Peyer's patch (tissue), 4 donors: ENCODE measurements at regions not wholly inside any gene's neighbourhood (a gene's known extent, or its start where the extent isn't known, plus 50 kb on each side); places are given as distances from the start of the nearest gene placed in this dataset.
"Not testable (repeated sequence)": the region's sequence is repeated elsewhere in the genome, so short reads cannot be mapped to it uniquely, and the experiment has no call there.

Source experiments
- DNase-seq, 3 donors: peaks; one replicate each; pipeline ENCODE4 v3.0.0-alpha.2; 2017 to 2019
- H3K27ac ChIP-seq, 4 donors: fragments of 200-600 bp; sonication (generic); one replicate each; pipeline ENCODE4 v1.5.1; 2016 to 2019
- H3K27me3 ChIP-seq, 2 donors: fragments of 200-600 bp; sonication (generic); one replicate each; pipeline ENCODE4 v1.5.1; 2019
- H3K36me3 ChIP-seq, 3 donors: fragments of 200-600 bp; sonication (generic); one replicate each; pipeline ENCODE4 v1.5.1; 2016 to 2019
- H3K4me1 ChIP-seq, 4 donors: fragments of 200-600 bp; sonication (generic); one replicate each; pipeline ENCODE4 v1.5.1; 2016 to 2019
- H3K4me3 ChIP-seq, 4 donors: fragments of 200-600 bp; sonication (generic); 1 replicate in 3 of 4; 2 replicates in 1 of 4; pipeline ENCODE4 v1.5.1; 2016 to 2019; ENCODE audit warnings: mild to moderate bottlenecking in 1 of 4
- H3K9me3 ChIP-seq, 4 donors: fragments of 200-600 bp; sonication (generic); one replicate each; pipeline ENCODE4 v1.5.1; 2016 to 2019; ENCODE audit warnings: mild to moderate bottlenecking in 1 of 4
- POLR2A ChIP-seq, 2 donors: fragments of 450-650 bp; IDR thresholded peaks; one replicate each; pipeline ENCODE4 v1.5.1; 2017; ENCODE audit warnings: antibody characterized with exemption in 2 of 2, mild to moderate bottlenecking in 2 of 2, moderate library complexity in 2 of 2
- TF ChIP-seq, protein P1 (sequence below), 6 experiments: fragments of 450-650 bp in 4 of 6; fragments of 200-600 bp in 2 of 6; sonication (generic) in 1 of 6; IDR thresholded peaks; one replicate each; pipeline ENCODE4 v1.5.1; 2017 to 2019; ENCODE audit warnings: antibody characterized with exemption in 6 of 6, mild to moderate bottlenecking in 3 of 6, moderate library complexity in 1 of 6

DNA sequence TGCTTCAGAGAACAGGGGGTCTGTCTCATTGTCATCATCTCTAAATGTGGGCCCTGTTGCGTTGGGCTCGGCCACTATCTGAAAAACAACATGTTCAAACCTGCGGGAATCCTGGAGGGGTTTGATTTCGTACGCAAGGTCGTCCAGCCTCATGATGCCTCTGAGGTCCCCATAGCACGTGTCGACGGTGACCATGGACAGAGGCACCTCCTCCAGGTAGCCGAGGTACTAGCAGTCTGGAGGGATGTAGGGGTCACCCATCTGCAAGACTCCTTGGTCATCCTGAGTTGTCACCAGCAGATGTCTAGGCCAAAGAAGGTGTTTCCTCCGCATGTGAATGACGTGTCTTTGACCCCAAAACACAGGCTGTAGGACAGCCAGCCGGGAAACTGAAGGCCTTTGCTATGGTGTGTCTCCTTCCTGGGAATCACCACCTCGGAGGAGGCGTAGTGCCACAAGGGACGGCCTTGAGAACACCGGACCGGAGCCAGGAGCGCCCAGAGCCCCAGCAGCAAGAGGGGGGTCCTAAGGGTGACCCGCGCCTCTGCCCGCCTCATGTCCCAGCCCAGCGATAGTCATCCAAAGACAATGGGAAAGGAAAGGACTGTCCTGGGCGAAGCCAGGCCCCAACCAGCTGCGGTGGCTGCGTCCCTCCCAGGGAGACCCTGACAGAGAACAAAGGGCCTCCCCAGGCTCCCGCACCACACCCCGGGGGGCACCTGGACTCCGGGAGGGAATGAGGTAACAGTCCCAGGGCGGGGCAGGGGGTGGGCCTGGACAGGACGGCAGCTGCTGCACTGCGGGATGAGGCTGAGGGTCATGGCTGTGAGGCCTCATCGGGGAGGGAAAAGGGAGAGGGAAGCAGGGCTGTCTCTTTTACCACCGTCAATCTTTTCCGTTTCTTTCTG is 445.5 kb downstream of the TMEM121 start:
- no peaks in the 10 kb centered on the region for H3K27me3 ChIP-seq

DNA sequence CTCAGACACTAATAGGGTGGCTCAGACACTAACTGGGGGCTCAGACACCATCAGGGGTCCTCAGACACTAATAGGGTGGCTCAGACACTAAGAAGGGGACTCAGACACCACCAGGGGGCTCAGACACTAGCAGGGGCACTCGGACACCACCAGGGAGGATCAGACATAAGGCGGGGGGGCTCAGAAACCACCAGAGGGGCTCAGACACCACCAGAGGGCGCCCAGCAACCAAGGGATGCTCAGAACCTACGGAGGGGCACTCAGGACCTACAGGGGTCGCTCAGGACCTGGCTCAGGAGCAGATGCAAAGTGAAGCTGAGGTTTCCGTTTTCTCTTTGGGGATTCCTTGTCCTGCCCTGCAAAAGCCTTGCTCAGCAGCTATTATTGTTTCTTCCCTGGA is 448.5 kb downstream of the TMEM121 start:
- Histone ChIP-seq H3K9me3 (no peaks in the 10 kb centered on the region), H3K4me1 (no peaks in the 10 kb centered on the region), H3K27me3 (no peaks in the 10 kb centered on the region), H3K4me3 (no peak overlapping the region), H3K27ac (no peak overlapping the region), H3K36me3 (no peaks in the 10 kb centered on the region)
- DNase-seq: peak in 2 of 3 donors; percentile 61 to 70
- TF ChIP-seq, protein P1, sequence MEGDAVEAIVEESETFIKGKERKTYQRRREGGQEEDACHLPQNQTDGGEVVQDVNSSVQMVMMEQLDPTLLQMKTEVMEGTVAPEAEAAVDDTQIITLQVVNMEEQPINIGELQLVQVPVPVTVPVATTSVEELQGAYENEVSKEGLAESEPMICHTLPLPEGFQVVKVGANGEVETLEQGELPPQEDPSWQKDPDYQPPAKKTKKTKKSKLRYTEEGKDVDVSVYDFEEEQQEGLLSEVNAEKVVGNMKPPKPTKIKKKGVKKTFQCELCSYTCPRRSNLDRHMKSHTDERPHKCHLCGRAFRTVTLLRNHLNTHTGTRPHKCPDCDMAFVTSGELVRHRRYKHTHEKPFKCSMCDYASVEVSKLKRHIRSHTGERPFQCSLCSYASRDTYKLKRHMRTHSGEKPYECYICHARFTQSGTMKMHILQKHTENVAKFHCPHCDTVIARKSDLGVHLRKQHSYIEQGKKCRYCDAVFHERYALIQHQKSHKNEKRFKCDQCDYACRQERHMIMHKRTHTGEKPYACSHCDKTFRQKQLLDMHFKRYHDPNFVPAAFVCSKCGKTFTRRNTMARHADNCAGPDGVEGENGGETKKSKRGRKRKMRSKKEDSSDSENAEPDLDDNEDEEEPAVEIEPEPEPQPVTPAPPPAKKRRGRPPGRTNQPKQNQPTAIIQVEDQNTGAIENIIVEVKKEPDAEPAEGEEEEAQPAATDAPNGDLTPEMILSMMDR (IDR thresholded peaks at IDR 0.05): peak in 5 of 6 experiments; percentile 17 to 43 (median 28)
- TF ChIP-seq POLR2A (IDR thresholded peaks at IDR 0.05): no peak

More for the DNA sequence above, 445.5 kb downstream of the TMEM121 start:
- H3K4me3 ChIP-seq: no peak overlapping the region
- no peaks in the 10 kb centered on the region for H3K9me3 ChIP-seq
- H3K27ac ChIP-seq: no peak overlapping the region
- H3K4me1 ChIP-seq: no peaks in the 10 kb centered on the region
- TF ChIP-seq, protein P1 (IDR thresholded peaks at IDR 0.05): no peak
- no peak for TF ChIP-seq POLR2A (IDR thresholded peaks at IDR 0.05)
- H3K36me3 ChIP-seq: no peaks in the 10 kb centered on the region
- no peak for DNase-seq

DNA sequence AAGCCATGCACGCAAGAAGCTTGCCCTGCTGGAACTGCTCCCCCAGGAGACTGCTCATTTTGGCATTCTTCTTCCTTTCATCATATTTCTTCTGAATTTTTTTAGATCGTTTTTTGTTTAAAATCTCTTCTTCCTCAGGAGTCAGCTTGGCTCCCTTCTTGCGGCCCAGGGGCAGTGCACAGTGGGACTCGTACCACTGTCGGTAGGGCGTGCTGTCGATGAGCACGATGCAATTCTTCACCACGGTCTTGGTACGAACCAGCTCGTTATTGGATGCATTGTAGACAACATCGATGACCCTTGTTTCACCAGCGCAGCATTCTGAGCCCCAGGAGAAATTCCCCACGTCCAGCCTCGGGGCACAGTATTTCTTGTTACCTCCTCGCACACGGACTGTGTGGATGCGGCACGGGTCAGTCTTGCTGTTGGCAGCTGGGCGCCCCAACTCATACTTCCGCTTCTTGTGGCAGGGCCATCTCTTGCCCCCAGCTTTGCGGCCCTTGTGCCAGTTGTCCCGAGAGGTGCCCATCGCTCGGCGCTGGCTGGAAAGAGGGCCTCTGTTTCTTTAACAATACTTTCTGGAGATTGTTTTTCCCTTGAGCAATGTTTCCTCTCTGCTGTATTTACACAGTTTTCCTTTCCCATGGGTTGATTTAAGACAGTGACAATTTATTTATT is 452.4 kb downstream of the TMEM121 start:
- no peaks in the 10 kb centered on the region for H3K36me3 ChIP-seq
- TF ChIP-seq, protein P1 (IDR thresholded peaks at IDR 0.05): no peak
- no peak for TF ChIP-seq POLR2A (IDR thresholded peaks at IDR 0.05)

DNA sequence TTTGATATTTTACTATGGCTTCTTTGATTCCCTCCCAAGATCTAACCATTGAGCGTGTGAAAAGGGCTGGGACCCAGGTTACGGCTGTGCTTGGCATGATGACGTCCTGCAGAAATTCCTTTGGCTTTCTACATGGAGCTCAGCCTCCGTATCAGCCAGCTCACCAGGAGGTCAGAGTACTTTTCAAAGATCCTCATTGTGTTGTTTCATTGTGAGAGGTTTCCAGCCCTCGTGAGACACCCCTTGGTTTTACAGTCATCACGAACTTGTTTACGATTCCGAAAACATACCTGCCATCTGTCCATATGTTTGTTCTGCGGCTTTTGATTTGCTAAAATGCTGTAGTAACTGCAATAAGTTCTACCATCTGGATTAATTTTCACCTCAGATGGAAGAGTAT is 453.1 kb downstream of the TMEM121 start:
- H3K9me3 ChIP-seq: no peaks in the 10 kb centered on the region
- no peaks in the 10 kb centered on the region for H3K27me3 ChIP-seq
- H3K36me3 ChIP-seq: no peaks in the 10 kb centered on the region
- no peaks in the 10 kb centered on the region for H3K4me1 ChIP-seq
- no peak overlapping the region for H3K4me3 ChIP-seq
- H3K27ac ChIP-seq: no peak overlapping the region
- no peak for TF ChIP-seq POLR2A (IDR thresholded peaks at IDR 0.05)
- TF ChIP-seq, protein P1 (IDR thresholded peaks at IDR 0.05): no peak
- no peak for DNase-seq

More for the DNA sequence above, 452.4 kb downstream of the TMEM121 start:
- Histone ChIP-seq H3K9me3 (no peaks in the 10 kb centered on the region), H3K27me3 (no peaks in the 10 kb centered on the region), H3K4me3 (no peak overlapping the region), H3K4me1 (no peaks in the 10 kb centered on the region), H3K27ac (no peak overlapping the region)
- DNase-seq: no peak

DNA sequence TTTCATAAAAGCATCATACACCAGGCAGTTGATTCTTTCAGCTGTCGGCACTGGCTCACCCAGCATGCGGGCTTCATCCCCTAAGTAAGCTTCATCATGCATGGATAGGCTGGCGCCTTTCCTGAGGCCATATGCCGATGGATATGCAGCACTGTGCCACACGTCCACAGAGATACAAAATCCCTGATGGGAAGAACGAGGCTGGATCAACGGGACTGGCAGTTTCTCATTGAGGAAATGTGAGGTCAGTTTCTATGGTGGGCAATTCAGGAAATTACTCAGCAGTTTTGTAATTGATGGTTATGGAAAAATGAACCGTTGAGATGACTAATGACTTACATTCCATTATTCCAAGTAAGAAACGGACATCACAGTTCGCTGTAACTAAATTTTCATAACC is 453.8 kb downstream of the TMEM121 start:
- DNase-seq: no peak
- H3K27me3 ChIP-seq: no peaks in the 10 kb centered on the region
- H3K4me1 ChIP-seq: no peaks in the 10 kb centered on the region
- no peak for TF ChIP-seq POLR2A (IDR thresholded peaks at IDR 0.05)
- TF ChIP-seq, protein P1 (IDR thresholded peaks at IDR 0.05): no peak
- H3K36me3 ChIP-seq: no peaks in the 10 kb centered on the region
- H3K27ac ChIP-seq: no peak overlapping the region
- no peaks in the 10 kb centered on the region for H3K9me3 ChIP-seq
- no peak overlapping the region for H3K4me3 ChIP-seq

DNA sequence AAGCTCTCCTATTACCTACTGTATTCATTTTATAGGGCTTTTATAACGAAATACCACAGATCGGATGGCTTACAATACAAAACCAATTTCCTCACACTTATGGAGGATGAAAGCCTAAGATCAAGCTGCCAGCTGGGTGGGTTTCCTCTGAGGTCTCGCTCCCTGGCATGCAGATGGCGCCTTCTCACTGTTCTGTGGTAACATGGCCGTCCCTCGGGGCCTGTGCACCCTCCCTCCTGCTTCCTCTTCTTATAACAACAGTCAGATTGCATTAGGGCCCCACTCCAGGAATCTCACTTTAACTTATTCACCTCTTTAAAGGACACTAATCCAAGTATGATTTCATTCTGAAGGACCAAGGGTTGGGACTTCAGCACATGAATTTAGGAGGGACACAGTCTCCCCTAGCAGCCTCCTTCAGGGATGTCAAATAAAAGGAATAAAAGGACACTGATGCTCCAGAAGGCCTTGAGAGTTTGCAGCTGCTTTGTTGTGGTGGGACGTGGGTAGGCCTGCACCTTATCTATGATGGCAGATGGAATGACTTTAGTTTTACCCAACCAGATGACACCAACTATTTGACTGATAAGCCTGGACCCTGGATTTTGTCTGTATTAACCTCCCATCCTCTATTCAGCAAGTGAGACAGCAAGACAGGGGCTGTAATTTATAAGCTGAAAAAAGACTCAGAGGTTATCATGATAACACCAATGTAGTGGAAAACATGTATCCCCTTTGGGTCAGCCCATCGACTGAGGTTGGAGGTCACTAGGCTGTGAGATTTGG is 455.3 kb downstream of the TMEM121 start:
- H3K27ac ChIP-seq, H3K27me3 ChIP-seq, H3K9me3 ChIP-seq, H3K36me3 ChIP-seq, H3K4me1 ChIP-seq, H3K4me3 ChIP-seq: not testable (repeated sequence)
- DNase-seq: peak in 2 of 3 donors; percentile 71 to 75
